Vagina (tissue), 2 donors: ENCODE measurements at regions not wholly inside any gene's neighbourhood (a gene's known extent, or its start where the extent isn't known, plus 50 kb on each side); places are given as distances from the start of the nearest gene placed in this dataset.

Source experiments
- DNase-seq, 2 donors: peaks; one replicate each; pipeline ENCODE4 v3.0.0-alpha.2; 2017; ENCODE audit errors: extremely low spot score in 2 of 2
- H3K27ac ChIP-seq: fragments of 200-600 bp; sonication (generic); one replicate; pipeline ENCODE4 v1.5.1; 2019
- H3K27me3 ChIP-seq: fragments of 200-600 bp; sonication (generic); one replicate; pipeline ENCODE4 v1.5.1; 2019
- H3K36me3 ChIP-seq, 2 donors: fragments of 200-600 bp; sonication (generic); one replicate each; pipeline ENCODE4 v1.5.1; 2017 to 2019
- H3K4me1 ChIP-seq: fragments of 200-600 bp; sonication (generic); one replicate; pipeline ENCODE4 v1.5.1; 2019
- H3K4me3 ChIP-seq, 2 donors: fragments of 200-600 bp; sonication (generic); 1 replicate in 1 of 2; 2 replicates in 1 of 2; pipeline ENCODE4 v1.5.1; 2016 to 2019
- H3K9me3 ChIP-seq: fragments of 200-600 bp; sonication (generic); one replicate; pipeline ENCODE4 v1.5.1; 2019
- POLR2A ChIP-seq, 2 donors: fragments of 450-650 bp; IDR thresholded peaks; one replicate each; pipeline ENCODE4 v1.6.1; 2017; ENCODE audit warnings: antibody characterized with exemption in 2 of 2, mild to moderate bottlenecking in 2 of 2, moderate library complexity in 2 of 2
- POLR2AphosphoS5 ChIP-seq, 2 donors: sonication (generic); formaldehyde crosslinking; IDR thresholded peaks; one replicate each; pipeline ENCODE4 v1.9.0; 2017; ENCODE audit warnings: antibody characterized with exemption in 2 of 2, mild to moderate bottlenecking in 2 of 2, low read depth in 1 of 2; ENCODE audit not compliant: insufficient read depth in 1 of 2
- intact Hi-C: fragments of 100-400 bp; cut with DNase I; formaldehyde crosslinking; loops from one replicate; pipeline ENCODE4 v1.15.1; 2023
- TF ChIP-seq, protein P1 (sequence below), 3 experiments: fragments of 450-650 bp in 2 of 3; fragments of 200-600 bp in 1 of 3; sonication (generic) in 1 of 3; IDR thresholded peaks; one replicate each; pipeline ENCODE4 v1.5.1; 2017 to 2019; ENCODE audit warnings: antibody characterized with exemption in 3 of 3, mild to moderate bottlenecking in 2 of 3, moderate library complexity in 2 of 3

DNA sequence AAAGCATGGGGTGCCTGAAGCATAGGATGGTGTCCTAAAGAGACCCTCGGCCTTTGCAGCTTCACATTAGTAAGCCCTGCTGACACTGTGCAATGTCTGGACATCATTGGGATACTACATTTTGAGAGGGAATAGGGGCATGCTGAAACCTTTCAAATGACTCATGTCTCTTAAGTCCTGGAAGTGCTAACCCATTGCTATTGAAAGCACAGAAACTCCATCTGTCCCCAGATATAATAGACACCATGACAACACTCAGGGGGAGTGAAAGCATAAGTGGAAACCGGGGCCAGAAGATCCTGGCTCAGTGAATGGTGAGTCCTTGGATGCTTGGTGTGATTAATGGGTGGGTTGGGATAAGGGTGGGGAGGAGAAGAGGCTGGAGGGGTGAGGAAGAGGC is 595.5 kb upstream of the ID2 start:
- H3K4me1 ChIP-seq: no peaks in the 10 kb centered on the region
- intact Hi-C loops: no loop called here
- no peak overlapping the region for H3K27ac ChIP-seq
- H3K4me3 ChIP-seq: no peak overlapping the region
- no peaks in the 10 kb centered on the region for H3K9me3 ChIP-seq
- TF ChIP-seq POLR2AphosphoS5 (IDR thresholded peaks at IDR 0.05; ENCODE audit: insufficient read depth in 1 of 2, low read depth in 1 of 2) (no peak), POLR2A (IDR thresholded peaks at IDR 0.05) (no peak)
- TF ChIP-seq, protein P1, sequence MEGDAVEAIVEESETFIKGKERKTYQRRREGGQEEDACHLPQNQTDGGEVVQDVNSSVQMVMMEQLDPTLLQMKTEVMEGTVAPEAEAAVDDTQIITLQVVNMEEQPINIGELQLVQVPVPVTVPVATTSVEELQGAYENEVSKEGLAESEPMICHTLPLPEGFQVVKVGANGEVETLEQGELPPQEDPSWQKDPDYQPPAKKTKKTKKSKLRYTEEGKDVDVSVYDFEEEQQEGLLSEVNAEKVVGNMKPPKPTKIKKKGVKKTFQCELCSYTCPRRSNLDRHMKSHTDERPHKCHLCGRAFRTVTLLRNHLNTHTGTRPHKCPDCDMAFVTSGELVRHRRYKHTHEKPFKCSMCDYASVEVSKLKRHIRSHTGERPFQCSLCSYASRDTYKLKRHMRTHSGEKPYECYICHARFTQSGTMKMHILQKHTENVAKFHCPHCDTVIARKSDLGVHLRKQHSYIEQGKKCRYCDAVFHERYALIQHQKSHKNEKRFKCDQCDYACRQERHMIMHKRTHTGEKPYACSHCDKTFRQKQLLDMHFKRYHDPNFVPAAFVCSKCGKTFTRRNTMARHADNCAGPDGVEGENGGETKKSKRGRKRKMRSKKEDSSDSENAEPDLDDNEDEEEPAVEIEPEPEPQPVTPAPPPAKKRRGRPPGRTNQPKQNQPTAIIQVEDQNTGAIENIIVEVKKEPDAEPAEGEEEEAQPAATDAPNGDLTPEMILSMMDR (IDR thresholded peaks at IDR 0.05): no peak
- DNase-seq: no peak
- no peaks in the 10 kb centered on the region for H3K36me3 ChIP-seq
- no peaks in the 10 kb centered on the region for H3K27me3 ChIP-seq

DNA sequence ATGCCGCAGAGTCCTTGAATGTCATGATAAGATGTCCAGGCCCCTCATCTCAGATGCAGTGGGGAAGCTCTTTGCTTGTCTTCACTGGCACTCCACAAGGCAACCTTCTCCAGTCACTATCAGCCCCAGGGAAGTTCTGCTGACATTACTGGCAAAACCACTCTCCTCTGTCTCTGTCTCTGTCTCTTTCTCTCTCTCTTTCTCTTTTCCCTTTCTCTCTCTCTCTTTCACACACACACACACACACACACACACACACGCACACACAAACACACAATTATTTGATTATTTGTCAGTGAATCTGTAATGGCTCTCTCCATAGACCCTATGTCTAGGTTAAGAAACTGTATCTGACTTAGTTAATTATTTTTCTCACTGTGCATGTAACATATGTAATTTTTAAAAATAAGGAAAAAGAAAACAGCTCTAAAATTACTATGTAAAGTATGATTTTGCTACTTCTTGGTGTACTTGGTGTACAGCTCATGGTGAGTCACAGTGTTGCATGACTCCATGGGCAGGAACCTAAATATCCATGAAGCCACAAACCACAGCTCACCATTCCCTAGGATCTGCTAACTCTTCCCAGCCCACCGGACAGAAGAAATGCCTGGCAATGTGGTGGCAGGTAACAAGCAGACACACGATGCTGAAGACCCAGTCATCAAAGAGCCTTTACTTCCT is 594.9 kb upstream of the ID2 start:
- no peaks in the 10 kb centered on the region for H3K36me3 ChIP-seq
- DNase-seq: no peak
- TF ChIP-seq, protein P1 (IDR thresholded peaks at IDR 0.05): no peak
- no peak for TF ChIP-seq POLR2A (IDR thresholded peaks at IDR 0.05)
- no peak for TF ChIP-seq POLR2AphosphoS5 (IDR thresholded peaks at IDR 0.05; ENCODE audit: insufficient read depth in 1 of 2, low read depth in 1 of 2)
- no peak overlapping the region for H3K4me3 ChIP-seq
- intact Hi-C loops: no loop called here
- H3K9me3 ChIP-seq: no peaks in the 10 kb centered on the region
- no peaks in the 10 kb centered on the region for H3K4me1 ChIP-seq
- no peak overlapping the region for H3K27ac ChIP-seq
- no peaks in the 10 kb centered on the region for H3K27me3 ChIP-seq

GRCh38 chr2:8087480-8087840 is 594.4 kb upstream of the ID2 start:
- no peak for DNase-seq
- no peak overlapping the region for H3K4me3 ChIP-seq
- H3K4me1 ChIP-seq: no peaks in the 10 kb centered on the region
- H3K27ac ChIP-seq: no peak overlapping the region
- TF ChIP-seq POLR2AphosphoS5 (IDR thresholded peaks at IDR 0.05; ENCODE audit: insufficient read depth in 1 of 2, low read depth in 1 of 2) (no peak), POLR2A (IDR thresholded peaks at IDR 0.05) (no peak)
- TF ChIP-seq, protein P1 (IDR thresholded peaks at IDR 0.05): no peak
- intact Hi-C loops: no loop called here
- no peaks in the 10 kb centered on the region for H3K9me3 ChIP-seq
- H3K27me3 ChIP-seq: no peaks in the 10 kb centered on the region
- H3K36me3 ChIP-seq: no peaks in the 10 kb centered on the region

DNA sequence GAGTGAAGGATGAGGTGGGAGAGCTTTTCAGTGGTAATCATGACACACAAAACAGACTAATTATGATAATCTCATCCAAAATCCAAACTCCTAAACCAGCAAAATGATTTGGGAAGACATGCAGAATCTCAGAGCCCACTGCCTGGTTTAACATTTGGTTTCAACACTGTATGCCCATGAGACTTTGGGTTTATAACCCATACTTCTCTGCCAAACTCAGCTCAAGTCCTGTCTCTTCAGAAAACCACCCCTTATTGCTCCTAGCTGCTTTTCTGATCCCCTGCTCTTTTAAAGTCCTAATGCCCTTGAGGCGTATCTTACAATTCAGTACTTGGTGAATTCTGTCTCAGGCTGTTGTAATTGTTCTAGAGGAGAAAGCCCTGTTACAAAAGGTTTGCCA is 593.0 kb upstream of the ID2 start:
- Histone ChIP-seq H3K27ac (no peak overlapping the region), H3K27me3 (no peaks in the 10 kb centered on the region), H3K36me3 (no peaks in the 10 kb centered on the region), H3K9me3 (no peaks in the 10 kb centered on the region), H3K4me1 (no peaks in the 10 kb centered on the region), H3K4me3 (no peak overlapping the region)
- TF ChIP-seq POLR2AphosphoS5 (IDR thresholded peaks at IDR 0.05; ENCODE audit: insufficient read depth in 1 of 2, low read depth in 1 of 2) (no peak), POLR2A (IDR thresholded peaks at IDR 0.05) (no peak)
- TF ChIP-seq, protein P1 (IDR thresholded peaks at IDR 0.05): no peak
- no peak for DNase-seq
- intact Hi-C loops: no loop called here

- H3K36me3 ChIP-seq: no peaks in the 10 kb centered on the region
- H3K4me3 ChIP-seq: no peak overlapping the region
- TF ChIP-seq, protein P1 (IDR thresholded peaks at IDR 0.05): no peak
- TF ChIP-seq POLR2A (IDR thresholded peaks at IDR 0.05) (no peak), POLR2AphosphoS5 (IDR thresholded peaks at IDR 0.05; ENCODE audit: insufficient read depth in 1 of 2, low read depth in 1 of 2) (no peak)
- no peak for DNase-seq
- no peaks in the 10 kb centered on the region for H3K9me3 ChIP-seq
- no peaks in the 10 kb centered on the region for H3K27me3 ChIP-seq
- intact Hi-C loops: no loop called here
- no peak overlapping the region for H3K27ac ChIP-seq
- H3K4me1 ChIP-seq: no peaks in the 10 kb centered on the region
Observed at GRCh38 chr2:8089596-8089995, 592.3 kb upstream of the ID2 start.
